BE2C (cell line): ENCODE measurements at regions not wholly inside any gene's neighbourhood (a gene's known extent, or its start where the extent isn't known, plus 50 kb on each side); places are given as distances from the start of the nearest gene placed in this dataset.

ENCODE experiments used
- DNase-seq: peaks from one replicate; pipeline ENCODE4 v3.0.0-alpha.2; 2020
- H3K27me3 ChIP-seq: fragments of 250-450 bp; sonication (Bioruptor Pico); 2 replicates; pipeline ENCODE4 v1.5.1; 2020; ENCODE audit warnings: mild to moderate bottlenecking
- H3K36me3 ChIP-seq: fragments of 250-450 bp; sonication (Bioruptor Pico); 2 replicates; pipeline ENCODE4 v1.5.1; 2020; ENCODE audit warnings: mild to moderate bottlenecking
- H3K4me1 ChIP-seq: fragments of 250-450 bp; sonication (Bioruptor Pico); 2 replicates; pipeline ENCODE4 v1.5.1; 2020
- H3K4me3 ChIP-seq: 2 replicates; pipeline ENCODE4 v1.5.1; 2011; ENCODE audit warnings: low read depth, low read length
- H3K9me3 ChIP-seq: fragments of 250-450 bp; sonication (Bioruptor Pico); 2 replicates; pipeline ENCODE4 v1.5.1; 2020
- CTCF ChIP-seq: IDR thresholded peaks from 2 replicates; pipeline ENCODE4 v1.5.1; 2012; ENCODE audit warnings: mild to moderate bottlenecking, low read depth, low read length

GRCh38 chr2:8538931-8539621 lies 142.8 kb upstream of the ID2 start:
- Histone ChIP-seq H3K4me3 (no peak overlapping the region), H3K36me3 (no peaks in the 10 kb centered on the region), H3K4me1 (peaks cover 62% of the 10 kb centered on the region), H3K9me3 (no peaks in the 10 kb centered on the region), H3K27me3 (no peaks in the 10 kb centered on the region)
- peak; percentile 62 for DNase-seq
- no peak for TF ChIP-seq CTCF

- Histone ChIP-seq H3K9me3 (no peaks in the 10 kb centered on the region), H3K36me3 (no peaks in the 10 kb centered on the region), H3K4me1 (peaks cover 70% of the 10 kb centered on the region), H3K27me3 (no peaks in the 10 kb centered on the region), H3K4me3 (no peak overlapping the region)
- peak; percentile 88 for DNase-seq
- peak; percentile 51; the same call in 1 of the 2 replicates for TF ChIP-seq CTCF
Observed at GRCh38 chr2:8539743-8540551, 141.9 kb upstream of the ID2 start.

GRCh38 chr2:8540552-8541055 lies 141.3 kb upstream of the ID2 start:
- H3K36me3 ChIP-seq: no peaks in the 10 kb centered on the region
- no peaks in the 10 kb centered on the region for H3K9me3 ChIP-seq
- DNase-seq: no peak
- peaks cover 66% of the 10 kb centered on the region for H3K4me1 ChIP-seq
- no peaks in the 10 kb centered on the region for H3K27me3 ChIP-seq
- no peak for TF ChIP-seq CTCF
- no peak overlapping the region for H3K4me3 ChIP-seq

- Histone ChIP-seq H3K9me3 (no peaks in the 10 kb centered on the region), H3K27me3 (no peaks in the 10 kb centered on the region), H3K36me3 (no peaks in the 10 kb centered on the region), H3K4me1 (peaks cover 60% of the 10 kb centered on the region), H3K4me3 (no peak overlapping the region)
- DNase-seq: no peak
- TF ChIP-seq CTCF: no peak
Observed at GRCh38 chr2:8541223-8541622, 140.6 kb upstream of the ID2 start.

- H3K9me3 ChIP-seq: no peaks in the 10 kb centered on the region
- no peak for TF ChIP-seq CTCF
- no peak overlapping the region for H3K4me3 ChIP-seq
- peaks cover 56% of the 10 kb centered on the region for H3K4me1 ChIP-seq
- DNase-seq: no peak
- H3K36me3 ChIP-seq: no peaks in the 10 kb centered on the region
- no peaks in the 10 kb centered on the region for H3K27me3 ChIP-seq
Observed at GRCh38 chr2:8541636-8542035, 140.2 kb upstream of the ID2 start.
